ENCODE measurements at regions not wholly inside any gene's neighbourhood (a gene's known extent, or its start where the extent isn't known, plus 50 kb on each side); places are given as distances from the start of the nearest gene placed in this dataset.

- no peak for DNase-seq (ENCODE audit: insufficient read length, low spot score, missing footprints)
- Histone ChIP-seq H4K20me1 (ENCODE audit: insufficient read depth, low read length) (no peaks in the 10 kb centered on the region), H3K4me2 (ENCODE audit: insufficient read depth, low read length) (no peak overlapping the region), H2AFZ (ENCODE audit: low read length) (no peak overlapping the region), H3K27ac (ENCODE audit: low read depth, low read length) (no peak overlapping the region), H3K79me2 (ENCODE audit: insufficient read depth, low read length) (no peaks in the 10 kb centered on the region), H3K4me3 (ENCODE audit: insufficient read depth, low read length) (no peak overlapping the region), H3K27me3 (ENCODE audit: insufficient read depth, low read length) (no peaks in the 10 kb centered on the region), H3K4me1 (ENCODE audit: insufficient read depth, low read length) (peaks cover 30% of the 10 kb centered on the region), H3K36me3 (ENCODE audit: insufficient read depth, low read length) (no peaks in the 10 kb centered on the region), H3K9me3 (ENCODE audit: low read depth, low read length) (no peaks in the 10 kb centered on the region)
- TF ChIP-seq CTCF (IDR thresholded peaks at IDR 0.05; ENCODE audit: extremely low read depth, low read depth, low read length) = no peak
Observed at GRCh38 chr13:29996316-29996715, 145.9 kb upstream of the UBL3 start.

- DNase-seq (ENCODE audit: insufficient read length, low spot score, missing footprints) = peak; percentile 73
- peak overlapping the region; percentile 23 for H3K4me3 ChIP-seq (ENCODE audit: insufficient read depth, low read length)
- no peaks in the 10 kb centered on the region for H3K36me3 ChIP-seq (ENCODE audit: insufficient read depth, low read length)
- TF ChIP-seq CTCF (IDR thresholded peaks at IDR 0.05; ENCODE audit: extremely low read depth, low read depth, low read length) = no peak
- H3K79me2 ChIP-seq (ENCODE audit: insufficient read depth, low read length) = no peaks in the 10 kb centered on the region
- no peaks in the 10 kb centered on the region for H4K20me1 ChIP-seq (ENCODE audit: insufficient read depth, low read length)
- H3K9me3 ChIP-seq (ENCODE audit: low read depth, low read length) = no peaks in the 10 kb centered on the region
- peak overlapping the region; percentile 64 for H3K4me2 ChIP-seq (ENCODE audit: insufficient read depth, low read length)
- H3K27ac ChIP-seq (ENCODE audit: low read depth, low read length) = peak overlapping the region; percentile 87
- peaks cover 34% of the 10 kb centered on the region for H3K4me1 ChIP-seq (ENCODE audit: insufficient read depth, low read length)
- peak overlapping the region; percentile 86 for H2AFZ ChIP-seq (ENCODE audit: low read length)
- no peaks in the 10 kb centered on the region for H3K27me3 ChIP-seq (ENCODE audit: insufficient read depth, low read length)
Observed at GRCh38 chr13:29994911-29995595, 144.6 kb upstream of the UBL3 start.

- no peak for TF ChIP-seq CTCF (IDR thresholded peaks at IDR 0.05; ENCODE audit: extremely low read depth, low read depth, low read length)
- Histone ChIP-seq H3K79me2 (ENCODE audit: insufficient read depth, low read length) (no peaks in the 10 kb centered on the region), H2AFZ (ENCODE audit: low read length) (no peak overlapping the region), H4K20me1 (ENCODE audit: insufficient read depth, low read length) (no peaks in the 10 kb centered on the region), H3K36me3 (ENCODE audit: insufficient read depth, low read length) (no peaks in the 10 kb centered on the region), H3K27ac (ENCODE audit: low read depth, low read length) (peak overlapping the region; percentile 87), H3K4me3 (ENCODE audit: insufficient read depth, low read length) (no peak overlapping the region), H3K4me1 (ENCODE audit: insufficient read depth, low read length) (peaks cover 34% of the 10 kb centered on the region), H3K27me3 (ENCODE audit: insufficient read depth, low read length) (no peaks in the 10 kb centered on the region), H3K9me3 (ENCODE audit: low read depth, low read length) (no peaks in the 10 kb centered on the region), H3K4me2 (ENCODE audit: insufficient read depth, low read length) (peak overlapping the region; percentile 64)
- peak; percentile 91 for DNase-seq (ENCODE audit: insufficient read length, low spot score, missing footprints)
Observed at GRCh38 chr13:29993716-29994488, 143.5 kb upstream of the UBL3 start.

GRCh38 chr13:29993196-29993595 lies 142.8 kb upstream of the UBL3 start:
- Histone ChIP-seq H3K9me3 (ENCODE audit: low read depth, low read length) (peaks cover 2% of the 10 kb centered on the region), H3K4me3 (ENCODE audit: insufficient read depth, low read length) (no peak overlapping the region), H2AFZ (ENCODE audit: low read length) (no peak overlapping the region), H3K36me3 (ENCODE audit: insufficient read depth, low read length) (no peaks in the 10 kb centered on the region), H3K27me3 (ENCODE audit: insufficient read depth, low read length) (no peaks in the 10 kb centered on the region), H3K79me2 (ENCODE audit: insufficient read depth, low read length) (no peaks in the 10 kb centered on the region), H3K4me2 (ENCODE audit: insufficient read depth, low read length) (no peak overlapping the region), H4K20me1 (ENCODE audit: insufficient read depth, low read length) (no peaks in the 10 kb centered on the region), H3K4me1 (ENCODE audit: insufficient read depth, low read length) (peaks cover 34% of the 10 kb centered on the region), H3K27ac (ENCODE audit: low read depth, low read length) (peak overlapping the region; percentile 87)
- no peak for TF ChIP-seq CTCF (IDR thresholded peaks at IDR 0.05; ENCODE audit: extremely low read depth, low read depth, low read length)
- DNase-seq (ENCODE audit: insufficient read length, low spot score, missing footprints) = no peak
